ENCODE measurements at regions not wholly inside any gene's neighbourhood (a gene's known extent, or its start where the extent isn't known, plus 50 kb on each side); places are given as distances from the start of the nearest gene placed in this dataset.

DNA sequence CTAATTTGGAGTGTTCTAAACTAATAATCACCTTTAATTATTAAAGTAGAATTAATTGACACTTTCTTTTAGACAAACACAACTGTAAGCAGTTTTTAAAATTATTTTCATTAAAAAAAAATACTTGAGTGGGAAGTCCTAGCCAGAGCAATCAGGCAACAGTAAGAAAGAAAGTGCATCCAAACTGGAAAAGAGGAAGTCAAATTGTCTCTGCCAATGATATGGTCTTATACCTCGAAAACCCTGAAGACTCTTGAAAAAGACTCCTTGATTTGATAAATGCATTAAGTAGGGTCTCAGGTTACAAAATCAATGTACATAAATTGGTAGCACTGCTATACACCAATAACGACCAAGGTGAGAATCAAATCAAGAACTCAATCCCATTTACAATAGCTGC, 83.0 kb upstream of the GADD45A start:
- no peaks in the 10 kb centered on the region for H3K9me3 Mint-ChIP-seq
- H3K36me3 Mint-ChIP-seq (ENCODE audit: low read depth) = no peaks in the 10 kb centered on the region
- H3K27me3 Mint-ChIP-seq = peaks cover 2% of the 10 kb centered on the region
- H3K27ac Mint-ChIP-seq = no peak overlapping the region
- DNase-seq (no peak), ATAC-seq (ENCODE audit: low read depth) (no peak)
- H3K4me3 Mint-ChIP-seq = no peak overlapping the region
- no peak for TF ChIP-seq CTCF (IDR thresholded peaks at IDR 0.05)
- no peaks in the 10 kb centered on the region for H3K4me1 Mint-ChIP-seq
- ChIA-PET CTCF (no interaction called here), POLR2A (no interaction called here)
- intact Hi-C loops (cut with micrococcal nuclease) = no loop called here

- H3K9me3 Mint-ChIP-seq = no peaks in the 10 kb centered on the region
These were observed 80.2 kb upstream of the GADD45A start for GRCh38 chr1:67604778-67605177.

GRCh38 chr1:67605209-67605780, 79.7 kb upstream of the GADD45A start:
- no peak for TF ChIP-seq CTCF (IDR thresholded peaks at IDR 0.05)
- H3K4me1 Mint-ChIP-seq = no peaks in the 10 kb centered on the region
- H3K27me3 Mint-ChIP-seq = peaks cover 2% of the 10 kb centered on the region
- no peak for DNase-seq
- no peak overlapping the region for H3K27ac Mint-ChIP-seq
- H3K4me3 Mint-ChIP-seq = no peak overlapping the region
- no peaks in the 10 kb centered on the region for H3K9me3 Mint-ChIP-seq
- no peak for ATAC-seq (ENCODE audit: low read depth)
- CTCF ChIA-PET = no interaction called here
- POLR2A ChIA-PET = no interaction called here
- H3K36me3 Mint-ChIP-seq (ENCODE audit: low read depth) = no peaks in the 10 kb centered on the region
- intact Hi-C loops (cut with micrococcal nuclease) = no loop called here

More at GRCh38 chr1:67604778-67605177, 80.2 kb upstream of the GADD45A start:
- no peak overlapping the region for H3K4me3 Mint-ChIP-seq
- no peaks in the 10 kb centered on the region for H3K36me3 Mint-ChIP-seq (ENCODE audit: low read depth)
- DNase-seq (no peak), ATAC-seq (ENCODE audit: low read depth) (no peak)
- H3K27me3 Mint-ChIP-seq = peaks cover 2% of the 10 kb centered on the region
- ChIA-PET POLR2A (no interaction called here), CTCF (no interaction called here)
- no peak overlapping the region for H3K27ac Mint-ChIP-seq
- no peak for TF ChIP-seq CTCF (IDR thresholded peaks at IDR 0.05)
- intact Hi-C loops (cut with micrococcal nuclease) = no loop called here
- no peaks in the 10 kb centered on the region for H3K4me1 Mint-ChIP-seq

GRCh38 chr1:67607286-67607685, 77.7 kb upstream of the GADD45A start:
- H3K4me3 Mint-ChIP-seq = no peak overlapping the region
- POLR2A ChIA-PET = no interaction called here
- ATAC-seq (ENCODE audit: low read depth) (no peak), DNase-seq (no peak)
- intact Hi-C loops (cut with micrococcal nuclease) = no loop called here
- TF ChIP-seq CTCF (IDR thresholded peaks at IDR 0.05) = no peak
- H3K36me3 Mint-ChIP-seq (ENCODE audit: low read depth) = no peaks in the 10 kb centered on the region
- no peaks in the 10 kb centered on the region for H3K4me1 Mint-ChIP-seq
- H3K9me3 Mint-ChIP-seq = no peaks in the 10 kb centered on the region
- CTCF ChIA-PET = no interaction called here
- H3K27me3 Mint-ChIP-seq = peaks cover 4% of the 10 kb centered on the region
- no peak overlapping the region for H3K27ac Mint-ChIP-seq

GRCh38 chr1:67607699-67608098, 77.3 kb upstream of the GADD45A start:
- Mint-ChIP-seq H3K4me1 (no peaks in the 10 kb centered on the region), H3K36me3 (ENCODE audit: low read depth) (no peaks in the 10 kb centered on the region), H3K27ac (no peak overlapping the region), H3K27me3 (peaks cover 4% of the 10 kb centered on the region), H3K9me3 (no peaks in the 10 kb centered on the region), H3K4me3 (no peak overlapping the region)
- CTCF ChIA-PET = no interaction called here
- no peak for TF ChIP-seq CTCF (IDR thresholded peaks at IDR 0.05)
- ATAC-seq (ENCODE audit: low read depth) = no peak
- POLR2A ChIA-PET = no interaction called here
- no peak for DNase-seq
- intact Hi-C loops (cut with micrococcal nuclease) = no loop called here

Data from activated B cell treated with CpG ODN at 0.5 μM for 24 hours (primary cell).